ENCODE measurements at regions not wholly inside any gene's neighbourhood (a gene's known extent, or its start where the extent isn't known, plus 50 kb on each side); places are given as distances from the start of the nearest gene placed in this dataset.

DNA sequence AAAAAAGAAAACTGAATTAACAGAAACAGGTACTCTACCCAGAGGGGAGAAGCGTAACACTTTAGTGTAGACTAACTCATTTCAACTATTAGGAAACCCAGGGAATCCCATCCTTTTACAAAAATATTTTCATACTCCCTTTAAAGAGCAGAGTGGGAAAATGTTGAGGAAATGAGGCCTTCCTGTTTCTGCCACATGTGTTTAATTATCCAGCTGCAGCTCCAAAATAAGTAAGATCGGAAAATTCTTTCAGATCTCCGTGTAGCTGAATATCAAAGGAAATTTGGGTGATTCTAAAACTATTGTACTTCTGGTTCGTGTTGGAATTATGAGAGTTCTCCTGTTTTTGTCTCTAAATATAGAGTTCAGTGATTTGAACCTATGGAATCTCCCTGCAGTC is 58.0 kb upstream of the CAV2 start:
- no peak for ATAC-seq
- Histone ChIP-seq H3K4me3 (no peak overlapping the region), H3K4me1 (replicated peaks in 1 of 2; ENCODE audit: control insufficient read depth in 2 of 2, insufficient read depth in 2 of 2, low read length in 2 of 2) (peaks cover 8 to 25% of the 10 kb centered on the region in 2 experiments; a peak in 3 of 5 replicates), H3K79me2 (ENCODE audit: control insufficient read depth, insufficient read depth, low read length) (no peaks in the 10 kb centered on the region), H3K36me3 (ENCODE audit: control insufficient read depth, insufficient read depth, low read length) (no peaks in the 10 kb centered on the region), H3K9me3 (replicated peaks; ENCODE audit: control insufficient read depth, insufficient read depth, low read depth, low read length) (no peaks in the 10 kb centered on the region), H3K9ac (ENCODE audit: insufficient read depth in 1 of 2, low read depth in 2 of 2, low read length in 2 of 2) (no peak overlapping the region), H3K9me1 (ENCODE audit: control insufficient read depth, insufficient read depth, low read length) (no peaks in the 10 kb centered on the region), H4K20me1 (replicated peaks; ENCODE audit: control insufficient read depth, insufficient read depth, low read length) (no peaks in the 10 kb centered on the region), H3K27me3 (ENCODE audit: control insufficient read depth in 2 of 2, insufficient read depth in 2 of 2, low read length in 2 of 2) (no peaks in the 10 kb centered on the region), H3K4me2 (ENCODE audit: insufficient read depth, low read length) (no peak overlapping the region), H3K27ac (ENCODE audit: extremely low read depth, low read depth, low read length) (no peak overlapping the region), H2AFZ (ENCODE audit: low read depth, low read length) (peak overlapping the region; percentile 15; the same call in 1 of the 2 replicates)
- no TSS peak for BruUV-seq (replicated peaks)
- ChIA-PET POLR2A (interaction anchor here (1.1 kb wide), 1 partner anchor 24 kb away, joined by 4 read pairs; no protein-coding TSS in a partner anchor), CTCF (ENCODE audit: low intra/inter-chr PET ratio) (no interaction called here)
- in situ Hi-C loops (cut with MboI) = no loop called here
- FAIRE-seq = no peak
- no peak for TF ChIP-seq FOSL1 (tag; conservative IDR thresholded peaks at IDR 0.05)
- no peak for TF ChIP-seq ETV6 (IDR thresholded peaks at IDR 0.05; ENCODE audit: borderline replicate concordance in 1 of 2, low read depth in 2 of 2, low read length in 1 of 2)
- TF ChIP-seq ETV6 (CRISPR knock-in tag; IDR thresholded peaks at IDR 0.05; ENCODE audit: borderline replicate concordance) = no peak
- no peak for TF ChIP-seq ZZZ3 (IDR thresholded peaks at IDR 0.05)
- TF ChIP-seq, protein P1, sequence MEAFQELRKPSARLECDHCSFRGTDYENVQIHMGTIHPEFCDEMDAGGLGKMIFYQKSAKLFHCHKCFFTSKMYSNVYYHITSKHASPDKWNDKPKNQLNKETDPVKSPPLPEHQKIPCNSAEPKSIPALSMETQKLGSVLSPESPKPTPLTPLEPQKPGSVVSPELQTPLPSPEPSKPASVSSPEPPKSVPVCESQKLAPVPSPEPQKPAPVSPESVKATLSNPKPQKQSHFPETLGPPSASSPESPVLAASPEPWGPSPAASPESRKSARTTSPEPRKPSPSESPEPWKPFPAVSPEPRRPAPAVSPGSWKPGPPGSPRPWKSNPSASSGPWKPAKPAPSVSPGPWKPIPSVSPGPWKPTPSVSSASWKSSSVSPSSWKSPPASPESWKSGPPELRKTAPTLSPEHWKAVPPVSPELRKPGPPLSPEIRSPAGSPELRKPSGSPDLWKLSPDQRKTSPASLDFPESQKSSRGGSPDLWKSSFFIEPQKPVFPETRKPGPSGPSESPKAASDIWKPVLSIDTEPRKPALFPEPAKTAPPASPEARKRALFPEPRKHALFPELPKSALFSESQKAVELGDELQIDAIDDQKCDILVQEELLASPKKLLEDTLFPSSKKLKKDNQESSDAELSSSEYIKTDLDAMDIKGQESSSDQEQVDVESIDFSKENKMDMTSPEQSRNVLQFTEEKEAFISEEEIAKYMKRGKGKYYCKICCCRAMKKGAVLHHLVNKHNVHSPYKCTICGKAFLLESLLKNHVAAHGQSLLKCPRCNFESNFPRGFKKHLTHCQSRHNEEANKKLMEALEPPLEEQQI (IDR thresholded peaks at IDR 0.05) = no peak
- TF ChIP-seq, protein P2, sequence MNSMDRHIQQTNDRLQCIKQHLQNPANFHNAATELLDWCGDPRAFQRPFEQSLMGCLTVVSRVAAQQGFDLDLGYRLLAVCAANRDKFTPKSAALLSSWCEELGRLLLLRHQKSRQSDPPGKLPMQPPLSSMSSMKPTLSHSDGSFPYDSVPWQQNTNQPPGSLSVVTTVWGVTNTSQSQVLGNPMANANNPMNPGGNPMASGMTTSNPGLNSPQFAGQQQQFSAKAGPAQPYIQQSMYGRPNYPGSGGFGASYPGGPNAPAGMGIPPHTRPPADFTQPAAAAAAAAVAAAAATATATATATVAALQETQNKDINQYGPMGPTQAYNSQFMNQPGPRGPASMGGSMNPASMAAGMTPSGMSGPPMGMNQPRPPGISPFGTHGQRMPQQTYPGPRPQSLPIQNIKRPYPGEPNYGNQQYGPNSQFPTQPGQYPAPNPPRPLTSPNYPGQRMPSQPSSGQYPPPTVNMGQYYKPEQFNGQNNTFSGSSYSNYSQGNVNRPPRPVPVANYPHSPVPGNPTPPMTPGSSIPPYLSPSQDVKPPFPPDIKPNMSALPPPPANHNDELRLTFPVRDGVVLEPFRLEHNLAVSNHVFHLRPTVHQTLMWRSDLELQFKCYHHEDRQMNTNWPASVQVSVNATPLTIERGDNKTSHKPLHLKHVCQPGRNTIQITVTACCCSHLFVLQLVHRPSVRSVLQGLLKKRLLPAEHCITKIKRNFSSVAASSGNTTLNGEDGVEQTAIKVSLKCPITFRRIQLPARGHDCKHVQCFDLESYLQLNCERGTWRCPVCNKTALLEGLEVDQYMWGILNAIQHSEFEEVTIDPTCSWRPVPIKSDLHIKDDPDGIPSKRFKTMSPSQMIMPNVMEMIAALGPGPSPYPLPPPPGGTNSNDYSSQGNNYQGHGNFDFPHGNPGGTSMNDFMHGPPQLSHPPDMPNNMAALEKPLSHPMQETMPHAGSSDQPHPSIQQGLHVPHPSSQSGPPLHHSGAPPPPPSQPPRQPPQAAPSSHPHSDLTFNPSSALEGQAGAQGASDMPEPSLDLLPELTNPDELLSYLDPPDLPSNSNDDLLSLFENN (IDR thresholded peaks at IDR 0.05; ENCODE audit: low read depth in 2 of 2, low read length in 2 of 2) = no peak
- no peak for TF ChIP-seq ZNF311 (CRISPR knock-in tag; IDR thresholded peaks at IDR 0.05)
- TF ChIP-seq ELF4 (CRISPR knock-in tag; IDR thresholded peaks at IDR 0.05) = no peak
- TF ChIP-seq MCM3 (IDR thresholded peaks at IDR 0.05) = no peak
- no peak for TF ChIP-seq GATAD2B (IDR thresholded peaks at IDR 0.05; ENCODE audit: borderline replicate concordance)
- TF ChIP-seq ZNF695 (CRISPR knock-in tag; IDR thresholded peaks at IDR 0.05) = no peak
- TF ChIP-seq XRCC3 (IDR thresholded peaks at IDR 0.05) = no peak
- no peak for TF ChIP-seq MCM7 (IDR thresholded peaks at IDR 0.05)
- no peak for TF ChIP-seq NR1H2 (CRISPR knock-in tag; IDR thresholded peaks at IDR 0.05)
- TF ChIP-seq ZNF274 (IDR thresholded peaks at IDR 0.05; ENCODE audit: borderline replicate concordance, low read depth, low read length) = no peak
- TF ChIP-seq ZC3H11A (IDR thresholded peaks at IDR 0.05; ENCODE audit: low read depth, low read length) = no peak
- TF ChIP-seq ZNF239 (CRISPR knock-in tag; IDR thresholded peaks at IDR 0.05) = no peak
- WGBS (ENCODE audit: insufficient coverage, low coverage, missing lambda C conversion rate) = 69% methylated on average over 4 of the region's 4 CpGs
- intact Hi-C loops (cut with micrococcal nuclease) = no loop called here
- DNase-seq (ENCODE audit: extremely low read depth in 1 of 4, low spot score in 3 of 4) = no peak

Data from K562 (cell line).